HG02840 (cell line): ENCODE measurements at regions not wholly inside any gene's neighbourhood (a gene's known extent, or its start where the extent isn't known, plus 50 kb on each side); places are given as distances from the start of the nearest gene placed in this dataset.
"Not testable (repeated sequence)": the region's sequence is repeated elsewhere in the genome, so short reads cannot be mapped to it uniquely, and the experiment has no call there.

Experiments used
- ATAC-seq: cut with Tn5 transposase; IDR thresholded peaks from one replicate; pipeline ENCODE4 v1.9.1; 2021; ENCODE audit warnings: mild to moderate bottlenecking, moderate library complexity, moderate number of reproducible peaks; ENCODE audit not compliant: unreplicated experiment, low FRiP score

- ATAC-seq: no peak
These were observed 837.3 kb downstream of the IPMK start for GRCh38 chr10:57430376-57430775.

DNA sequence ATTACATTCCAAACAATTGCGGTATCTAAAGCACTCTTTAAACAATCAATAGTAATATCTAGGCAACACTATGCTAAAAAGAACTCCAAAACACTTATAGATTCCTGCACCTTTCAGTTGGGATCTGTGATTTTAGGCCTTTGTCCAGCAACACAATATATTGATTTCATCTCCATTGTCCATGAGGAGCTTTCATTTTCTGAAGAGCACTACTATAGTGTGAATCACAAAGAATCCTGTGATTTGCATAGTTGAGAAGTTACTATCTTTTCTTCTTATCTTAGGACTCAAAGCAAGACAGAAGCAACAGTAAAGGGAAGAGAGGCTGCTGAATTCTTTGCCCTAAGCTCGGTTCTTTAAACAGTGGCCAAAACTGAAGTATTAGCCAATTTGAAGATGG is 846.8 kb downstream of the IPMK start:
- ATAC-seq: no peak

DNA sequence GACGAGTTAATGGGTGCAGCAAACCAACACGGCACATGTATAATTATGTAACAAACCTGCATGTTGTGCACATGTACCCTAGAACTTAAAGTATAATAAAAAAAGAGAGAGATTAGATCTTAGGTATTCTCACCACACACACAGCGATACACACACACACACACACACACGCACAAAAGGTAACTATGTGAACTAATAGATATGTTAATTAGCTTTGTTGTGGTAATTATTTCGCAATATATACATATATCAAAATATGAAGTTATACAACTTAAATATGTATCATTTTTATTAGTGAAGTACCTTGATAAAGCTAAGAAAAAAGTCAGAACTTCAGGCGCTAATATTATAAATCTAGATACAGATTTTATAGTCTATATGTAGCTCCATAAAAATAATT is 849.2 kb downstream of the IPMK start:
- no peak for ATAC-seq

GRCh38 chr10:57395923-57396322 is 871.8 kb downstream of the IPMK start:
- no peak for ATAC-seq

DNA sequence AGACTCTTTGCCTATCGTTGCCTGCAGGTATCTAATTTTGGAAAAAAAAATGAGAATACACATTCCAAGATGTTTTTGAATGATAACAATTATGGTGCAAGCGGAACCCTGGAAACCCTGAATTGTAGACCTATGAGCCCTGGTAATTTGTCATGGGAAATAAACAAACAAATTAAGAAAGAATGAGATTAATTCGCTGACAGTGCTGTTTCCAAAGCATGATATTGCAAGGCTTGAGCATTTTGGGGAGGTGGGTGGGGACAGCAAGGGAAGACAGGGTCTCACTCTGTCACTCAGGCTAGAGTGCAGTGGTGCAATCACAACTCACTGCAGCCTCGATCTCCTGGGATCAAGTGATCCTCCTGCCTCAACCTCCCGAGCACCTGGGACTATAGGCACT is 900.3 kb downstream of the IPMK start:
- ATAC-seq: no peak

GRCh38 chr10:57362811-57363210 is 904.9 kb downstream of the IPMK start:
- no peak for ATAC-seq

GRCh38 chr10:57353403-57354003 is 914.2 kb downstream of the IPMK start:
- no peak for ATAC-seq

- ATAC-seq: no peak
These were observed 916.6 kb downstream of the IPMK start for GRCh38 chr10:57351076-57351475.

DNA sequence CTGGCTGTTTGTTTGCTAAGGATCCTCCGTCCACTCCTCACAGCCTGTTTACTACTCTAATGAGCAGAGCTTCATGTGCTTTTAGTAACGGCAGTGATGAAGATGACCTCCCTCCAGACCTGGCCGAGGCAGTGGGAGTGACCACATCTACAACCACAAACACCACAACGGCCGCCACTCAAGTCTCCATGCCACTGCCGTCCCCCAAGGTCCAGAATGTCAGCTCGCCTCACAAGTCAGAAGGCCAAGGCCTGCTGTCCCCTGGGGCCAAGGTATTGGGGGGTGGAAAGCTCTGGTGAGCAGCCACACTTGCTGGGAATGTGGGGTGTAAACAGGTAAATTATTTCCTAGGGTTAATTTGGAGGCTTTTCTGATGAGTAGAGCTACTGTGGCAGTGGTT is 926.4 kb downstream of the IPMK start:
- no peak for ATAC-seq

- no peak for ATAC-seq
These were observed 928.7 kb downstream of the IPMK start for GRCh38 chr10:57338823-57339558.

- ATAC-seq: no peak
These were observed 930.8 kb downstream of the IPMK start for GRCh38 chr10:57336865-57337264.

DNA sequence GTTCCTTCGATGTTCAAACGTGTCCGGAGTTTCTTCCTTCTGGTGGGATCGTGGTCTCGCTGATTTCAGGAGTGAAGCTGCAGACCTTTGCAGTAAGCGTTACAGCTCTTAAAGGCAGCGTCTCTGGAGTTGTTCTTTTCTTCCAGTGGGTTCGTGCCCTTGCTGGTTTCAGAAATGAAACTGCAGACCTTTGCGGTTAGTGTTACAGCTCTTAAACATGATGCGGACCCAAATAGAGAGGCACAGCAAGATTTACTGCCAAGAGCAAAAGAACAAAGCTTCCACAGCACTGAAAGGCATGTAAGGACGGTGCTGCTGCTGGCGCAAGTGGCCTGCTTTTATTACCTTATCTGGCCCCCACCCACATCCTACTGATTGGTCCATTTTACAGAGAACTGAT is 931.4 kb downstream of the IPMK start:
- ATAC-seq: no peak

DNA sequence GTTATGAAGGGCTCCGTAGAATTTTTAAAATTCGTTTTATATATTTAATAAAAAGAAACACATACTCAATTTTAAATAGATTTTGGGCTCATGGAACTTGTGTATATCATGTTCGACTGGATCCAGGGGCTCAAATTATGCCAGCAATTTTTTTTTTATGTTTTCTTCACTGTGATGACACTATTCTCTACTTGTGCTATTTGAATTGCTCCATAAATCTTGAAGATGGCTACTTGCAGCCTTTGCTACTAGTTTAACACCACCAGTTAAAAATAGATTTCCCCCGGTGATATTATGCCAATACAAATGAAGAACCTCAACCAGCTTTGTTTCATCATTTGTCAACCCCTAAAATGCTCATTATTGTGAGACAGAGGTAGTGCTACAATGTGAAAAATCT is 933.2 kb downstream of the IPMK start:
- ATAC-seq: no peak

GRCh38 chr10:57333880-57334279 is 933.8 kb downstream of the IPMK start:
- ATAC-seq: no peak

GRCh38 chr10:57321400-57321854 is 946.3 kb downstream of the IPMK start:
- ATAC-seq: not testable (repeated sequence)

GRCh38 chr10:57320416-57320815 is 947.3 kb downstream of the IPMK start:
- no peak for ATAC-seq

DNA sequence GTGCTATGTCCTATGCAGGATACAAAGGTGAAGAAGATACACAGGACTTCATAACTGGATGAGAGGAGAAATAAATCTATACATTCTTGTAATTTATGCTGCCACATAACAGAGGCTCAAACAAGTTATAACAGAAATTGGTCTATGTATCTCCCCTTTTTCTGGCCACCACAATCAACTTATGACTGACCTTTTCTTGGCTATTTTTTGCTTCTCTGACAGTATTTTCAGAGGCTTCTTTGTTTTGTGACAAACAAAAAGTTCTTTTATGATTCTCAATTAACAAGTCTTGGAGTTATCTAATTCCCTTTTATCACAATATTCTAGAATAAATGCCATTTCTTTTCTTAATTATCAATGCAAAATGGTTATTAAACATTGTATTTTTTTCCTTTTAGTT is 953.0 kb upstream of the ZWINT start:
- ATAC-seq: no peak

DNA sequence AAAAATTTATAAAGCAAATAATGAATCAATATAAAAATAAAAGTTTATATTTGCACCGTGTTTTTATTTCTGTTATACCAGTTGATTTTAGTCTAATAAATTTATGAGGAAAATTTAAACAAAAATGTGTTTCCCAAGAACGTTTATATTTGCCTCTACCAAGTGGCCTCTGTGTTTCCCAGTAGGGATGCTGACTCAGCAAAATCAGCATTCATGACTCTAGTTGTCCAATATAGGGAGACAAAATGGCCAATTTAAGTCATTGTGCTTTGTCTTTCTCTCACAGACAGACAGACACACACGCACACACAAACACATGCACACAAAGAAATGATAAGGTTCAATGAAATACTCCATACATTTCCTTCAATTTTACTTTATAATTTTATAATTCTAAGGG is 942.5 kb upstream of the ZWINT start:
- ATAC-seq: no peak

DNA sequence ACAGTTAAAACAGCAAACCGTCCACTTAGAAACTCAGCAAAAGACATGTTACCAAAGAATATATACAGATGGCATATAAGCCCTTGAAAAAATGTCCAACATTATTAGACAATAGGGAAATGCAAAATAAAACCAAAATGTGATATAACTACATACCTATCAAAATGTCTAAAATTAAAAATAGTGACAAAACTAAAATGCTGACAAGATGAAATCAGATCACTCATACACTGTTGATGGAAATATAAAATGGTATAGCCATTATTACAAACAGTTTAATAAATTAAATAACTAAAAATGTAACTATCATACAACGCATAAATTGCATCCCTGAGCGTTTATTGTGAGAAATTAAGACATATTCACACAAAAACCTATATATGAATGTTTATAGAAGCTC is 939.7 kb upstream of the ZWINT start:
- no peak for ATAC-seq

- ATAC-seq: no peak
These were observed 933.6 kb upstream of the ZWINT start for GRCh38 chr10:57294698-57295097.

GRCh38 chr10:57288754-57289153 is 927.7 kb upstream of the ZWINT start:
- no peak for ATAC-seq

GRCh38 chr10:57262892-57263291 is 901.8 kb upstream of the ZWINT start:
- ATAC-seq: no peak
